Thyroid gland (tissue), 4 donors: ENCODE measurements at regions not wholly inside any gene's neighbourhood (a gene's known extent, or its start where the extent isn't known, plus 50 kb on each side); places are given as distances from the start of the nearest gene placed in this dataset.

Experiments
- DNase-seq, 2 donors: peaks; one replicate each; pipeline ENCODE4 v3.0.0-alpha.2; 2019
- H3K27ac ChIP-seq, 3 donors: fragments of 200-600 bp; sonication (generic); 1 replicate in 2 of 3; 2 replicates in 1 of 3; pipeline ENCODE4 v1.5.1; 2016 to 2019; ENCODE audit warnings: mild to moderate bottlenecking in 1 of 3, moderate library complexity in 1 of 3
- H3K27me3 ChIP-seq: fragments of 200-600 bp; sonication (generic); one replicate; pipeline ENCODE4 v1.5.1; 2019
- H3K36me3 ChIP-seq, 2 donors: fragments of 200-600 bp; sonication (generic); one replicate each; pipeline ENCODE4 v1.5.1; 2016 to 2019
- H3K4me1 ChIP-seq, 2 donors: fragments of 200-600 bp; sonication (generic); one replicate each; pipeline ENCODE4 v1.5.1; 2017 to 2019
- H3K4me3 ChIP-seq, 3 donors: fragments of 200-600 bp; sonication (generic); replicated peaks in 1 of 3; 1 replicate in 2 of 3; 2 replicates in 1 of 3; pipeline ENCODE4 v1.5.1; 2016; ENCODE audit warnings: mild to moderate bottlenecking in 1 of 3
- H3K9me3 ChIP-seq: fragments of 200-600 bp; sonication (generic); one replicate; pipeline ENCODE4 v1.5.1; 2017
- CTCF ChIP-seq, 6 experiments: fragments of 200-600 bp in 3 of 6; fragments of 450-650 bp in 3 of 6; sonication (generic) in 3 of 6; IDR thresholded peaks; one replicate each; pipeline ENCODE4 v1.5.1; 2016 to 2019; ENCODE audit warnings: antibody characterized with exemption in 6 of 6, mild to moderate bottlenecking in 2 of 6, inconsistent platforms in 1 of 6, moderate library complexity in 1 of 6
- POLR2A ChIP-seq, 2 donors: fragments of 450-650 bp; IDR thresholded peaks; one replicate each; pipeline ENCODE4 v1.6.1; 2017; ENCODE audit warnings: antibody characterized with exemption in 2 of 2, mild to moderate bottlenecking in 2 of 2, moderate library complexity in 1 of 2
- WGBS, 2 donors: methylation state at CpG; one replicate each; pipeline ENCODE4 v1.1.5; 2017; 5-methylcytosine and 5-hydroxymethylcytosine counted together
- intact Hi-C: fragments of 100-400 bp; cut with DNase I; formaldehyde crosslinking; loops from one replicate; pipeline ENCODE4 v1.15.1; 2023

- H3K9me3 ChIP-seq, result no peaks in the 10 kb centered on the region
- no peak overlapping the region for H3K27ac ChIP-seq
- no peak for TF ChIP-seq CTCF (IDR thresholded peaks at IDR 0.05)
- TF ChIP-seq POLR2A (IDR thresholded peaks at IDR 0.05), result no peak
- H3K4me1 ChIP-seq, result no peaks in the 10 kb centered on the region
- no peak overlapping the region for H3K4me3 ChIP-seq
- H3K36me3 ChIP-seq, result no peaks in the 10 kb centered on the region
- no peaks in the 10 kb centered on the region for H3K27me3 ChIP-seq
- intact Hi-C loops, result no loop called here
- DNase-seq, result no peak
- WGBS, 2 donors, result 78 to 80% methylated on average over 15 of the region's 15 CpGs
Measured at GRCh38 chr2:235191978-235192377, 240.2 kb downstream of the SH3BP4 start.

- Histone ChIP-seq H3K9me3 (no peaks in the 10 kb centered on the region), H3K27me3 (no peaks in the 10 kb centered on the region), H3K27ac (no peak overlapping the region), H3K4me1 (no peaks in the 10 kb centered on the region), H3K36me3 (no peaks in the 10 kb centered on the region), H3K4me3 (no peak overlapping the region)
- TF ChIP-seq CTCF (IDR thresholded peaks at IDR 0.05) (no peak), POLR2A (IDR thresholded peaks at IDR 0.05) (no peak)
- no peak for DNase-seq
- 93 to 98% methylated on average over 2 of the region's 2 CpGs for WGBS, 2 donors
- intact Hi-C loops, result no loop called here
Measured at GRCh38 chr2:235194351-235194750, 242.5 kb downstream of the SH3BP4 start.

GRCh38 chr2:235194836-235195235 lies 243.0 kb downstream of the SH3BP4 start:
- no peak overlapping the region for H3K27ac ChIP-seq
- no peaks in the 10 kb centered on the region for H3K36me3 ChIP-seq
- no peak for DNase-seq
- H3K4me3 ChIP-seq, result no peak overlapping the region
- WGBS, 2 donors, result 75 to 88% methylated on average over 3 of the region's 3 CpGs
- no peaks in the 10 kb centered on the region for H3K27me3 ChIP-seq
- intact Hi-C loops, result no loop called here
- H3K9me3 ChIP-seq, result no peaks in the 10 kb centered on the region
- no peaks in the 10 kb centered on the region for H3K4me1 ChIP-seq
- TF ChIP-seq CTCF (IDR thresholded peaks at IDR 0.05) (no peak), POLR2A (IDR thresholded peaks at IDR 0.05) (no peak)

GRCh38 chr2:235195921-235196320 lies 244.1 kb downstream of the SH3BP4 start:
- no peaks in the 10 kb centered on the region for H3K4me1 ChIP-seq
- intact Hi-C loops, result no loop called here
- WGBS, 2 donors, result 94 to 100% methylated on average over 5 of the region's 5 CpGs
- H3K9me3 ChIP-seq, result no peaks in the 10 kb centered on the region
- no peak overlapping the region for H3K4me3 ChIP-seq
- H3K36me3 ChIP-seq, result no peaks in the 10 kb centered on the region
- DNase-seq, result no peak
- H3K27me3 ChIP-seq, result no peaks in the 10 kb centered on the region
- no peak overlapping the region for H3K27ac ChIP-seq
- no peak for TF ChIP-seq CTCF (IDR thresholded peaks at IDR 0.05)

- H3K27ac ChIP-seq, result no peak overlapping the region
- 92 to 94% methylated on average over 9 of the region's 9 CpGs for WGBS, 2 donors
- no peaks in the 10 kb centered on the region for H3K36me3 ChIP-seq
- no peaks in the 10 kb centered on the region for H3K4me1 ChIP-seq
- no peak overlapping the region for H3K4me3 ChIP-seq
- DNase-seq, result no peak
- H3K27me3 ChIP-seq, result no peaks in the 10 kb centered on the region
- no peak for TF ChIP-seq CTCF (IDR thresholded peaks at IDR 0.05)
- no peak for TF ChIP-seq POLR2A (IDR thresholded peaks at IDR 0.05)
- H3K9me3 ChIP-seq, result no peaks in the 10 kb centered on the region
- intact Hi-C loops, result no loop called here
Measured at GRCh38 chr2:235199128-235199527, 247.3 kb downstream of the SH3BP4 start.
